ENCODE measurements at regions not wholly inside any gene's neighbourhood (a gene's known extent, or its start where the extent isn't known, plus 50 kb on each side); places are given as distances from the start of the nearest gene placed in this dataset.
"Not testable (repeated sequence)": the region's sequence is repeated elsewhere in the genome, so short reads cannot be mapped to it uniquely, and the experiment has no call there.

DNA sequence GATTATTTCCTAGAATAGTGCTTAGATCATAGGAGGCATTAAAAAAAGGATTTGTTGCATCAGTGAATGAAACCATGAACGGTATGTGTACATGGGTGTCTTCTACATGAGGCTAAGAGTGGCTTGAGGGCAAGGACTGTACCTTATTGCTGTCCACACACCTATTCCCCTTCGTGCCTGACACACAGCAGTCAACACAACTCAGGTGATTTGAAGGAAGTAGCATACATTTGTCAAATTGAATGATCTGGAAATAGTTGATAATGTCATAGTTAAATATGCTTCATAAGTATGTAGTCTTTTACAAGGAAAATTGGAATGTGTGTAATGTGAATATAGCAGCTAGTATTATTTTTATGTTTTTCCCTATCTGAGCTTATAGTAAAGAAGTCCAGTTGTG, 189.0 kb upstream of the DAB1 start:
- no peak for DNase-seq

GRCh38 chr1:57605933-57606332, 182.1 kb upstream of the DAB1 start:
- DNase-seq = no peak

GRCh38 chr1:57603696-57604095, 179.8 kb upstream of the DAB1 start:
- DNase-seq = no peak

GRCh38 chr1:57600424-57600823, 176.6 kb upstream of the DAB1 start:
- DNase-seq = no peak

GRCh38 chr1:57599236-57599994, 175.6 kb upstream of the DAB1 start:
- no peak for DNase-seq

- no peak for DNase-seq
These were observed 173.2 kb upstream of the DAB1 start for GRCh38 chr1:57597036-57597435.

DNA sequence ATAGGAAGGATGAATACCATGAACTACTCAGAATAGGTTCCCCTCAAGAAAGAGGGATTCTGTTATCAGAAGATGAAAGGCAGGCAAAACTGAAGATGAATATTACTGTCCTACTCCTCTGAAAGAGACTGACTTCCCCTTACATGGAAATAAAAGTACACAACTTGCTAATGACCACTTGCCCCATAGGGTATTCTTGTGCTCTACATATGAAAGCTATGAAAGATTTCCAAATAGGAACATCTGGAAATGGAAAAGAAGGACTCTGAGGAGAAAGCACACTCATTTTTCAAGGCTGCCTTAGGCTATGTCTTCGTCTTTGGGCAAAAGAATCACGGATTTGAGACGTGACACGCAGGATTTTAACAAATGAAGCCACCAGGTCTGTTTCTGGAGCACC, 170.1 kb upstream of the DAB1 start:
- DNase-seq = no peak

- DNase-seq = no peak
These were observed 168.0 kb upstream of the DAB1 start for GRCh38 chr1:57591842-57592241.

DNA sequence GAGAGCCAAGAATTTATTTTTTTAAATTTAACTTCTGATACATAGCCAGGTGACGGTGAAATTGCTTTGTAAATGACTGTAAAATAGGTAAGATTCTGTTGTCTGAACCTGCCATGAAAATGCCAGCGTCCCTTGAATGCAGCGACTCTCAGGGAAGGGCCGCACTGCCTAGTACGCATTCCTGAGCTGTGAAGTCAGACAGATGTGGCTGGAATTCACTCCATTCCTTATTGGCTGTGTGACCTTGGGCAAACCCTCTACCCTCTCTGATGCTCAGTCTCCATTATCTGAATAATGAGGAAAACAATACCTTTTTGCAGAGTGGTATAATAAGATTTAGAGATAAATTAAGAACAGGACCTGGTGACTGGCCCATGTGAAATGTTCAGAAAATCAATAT, 167.1 kb upstream of the DAB1 start:
- DNase-seq = no peak

GRCh38 chr1:57586842-57587241, 163.0 kb upstream of the DAB1 start:
- DNase-seq = no peak

GRCh38 chr1:57578680-57579079, 154.8 kb upstream of the DAB1 start:
- no peak for DNase-seq

- DNase-seq = no peak
These were observed 154.2 kb upstream of the DAB1 start for GRCh38 chr1:57578099-57578498.

DNA sequence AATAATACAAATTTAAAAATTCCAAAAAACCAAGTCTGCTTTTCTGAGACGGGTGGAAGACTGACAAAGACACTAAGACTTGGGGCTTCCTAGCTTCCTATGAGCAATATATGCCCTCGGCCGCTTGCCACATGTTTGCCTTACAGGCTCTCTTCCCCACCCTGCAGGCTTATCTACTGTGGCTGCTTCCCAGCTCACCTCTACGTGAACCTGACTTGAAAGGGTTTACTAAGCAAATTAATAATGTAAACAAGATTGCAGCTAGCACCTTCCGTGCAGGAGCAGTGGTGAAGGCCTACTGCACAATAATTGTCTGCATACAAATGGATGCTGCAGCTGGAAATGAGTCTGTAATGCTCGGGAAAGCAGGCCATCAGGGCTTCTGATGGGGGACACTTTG, 152.9 kb upstream of the DAB1 start:
- no peak for DNase-seq

- no peak for DNase-seq
These were observed 148.2 kb upstream of the DAB1 start for GRCh38 chr1:57572016-57572415.

DNA sequence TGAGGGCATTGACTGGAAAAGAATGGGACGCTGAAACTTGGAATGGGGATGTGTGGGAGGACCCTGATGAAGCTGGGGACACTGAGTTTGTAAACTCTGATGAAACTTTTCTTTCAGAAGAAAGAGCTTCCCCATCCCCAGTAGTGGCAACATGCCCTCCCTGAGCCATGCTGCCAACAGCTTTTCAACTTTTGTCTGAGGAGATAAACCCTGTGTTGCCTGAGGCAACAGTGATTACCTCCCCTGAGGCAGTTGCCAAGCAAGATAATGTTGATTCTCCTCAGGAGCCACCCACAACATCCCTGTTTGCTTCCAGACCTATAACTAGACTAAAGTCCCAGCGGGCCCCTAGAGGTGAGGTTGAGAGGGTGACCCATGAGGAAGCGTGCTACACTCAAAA, 134.2 kb upstream of the DAB1 start:
- DNase-seq = not testable (repeated sequence)

- no peak for DNase-seq
These were observed 129.8 kb upstream of the DAB1 start for GRCh38 chr1:57553666-57554065.

GRCh38 chr1:57551476-57551875, 127.6 kb upstream of the DAB1 start:
- DNase-seq = no peak

DNA sequence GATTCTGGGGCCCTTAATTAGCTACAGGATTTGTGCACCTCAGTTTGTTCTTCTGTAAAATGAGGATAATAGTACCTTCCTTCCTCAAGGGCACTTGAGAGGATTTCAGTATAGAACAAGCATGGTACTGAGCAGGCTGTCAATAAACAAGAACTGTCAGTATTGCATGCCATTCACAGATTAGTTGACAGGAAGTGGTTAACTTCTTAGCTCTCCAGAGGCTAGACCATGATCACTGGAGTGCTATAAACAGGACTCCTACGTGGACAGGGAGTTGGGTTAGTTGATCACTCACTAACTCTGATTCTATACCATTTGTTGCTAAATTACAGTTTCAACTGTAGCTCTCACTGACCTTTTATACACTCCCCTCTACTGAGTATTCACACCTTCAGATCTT, 126.2 kb upstream of the DAB1 start:
- no peak for DNase-seq

- no peak for DNase-seq
These were observed 125.4 kb upstream of the DAB1 start for GRCh38 chr1:57549300-57549699.

DNA sequence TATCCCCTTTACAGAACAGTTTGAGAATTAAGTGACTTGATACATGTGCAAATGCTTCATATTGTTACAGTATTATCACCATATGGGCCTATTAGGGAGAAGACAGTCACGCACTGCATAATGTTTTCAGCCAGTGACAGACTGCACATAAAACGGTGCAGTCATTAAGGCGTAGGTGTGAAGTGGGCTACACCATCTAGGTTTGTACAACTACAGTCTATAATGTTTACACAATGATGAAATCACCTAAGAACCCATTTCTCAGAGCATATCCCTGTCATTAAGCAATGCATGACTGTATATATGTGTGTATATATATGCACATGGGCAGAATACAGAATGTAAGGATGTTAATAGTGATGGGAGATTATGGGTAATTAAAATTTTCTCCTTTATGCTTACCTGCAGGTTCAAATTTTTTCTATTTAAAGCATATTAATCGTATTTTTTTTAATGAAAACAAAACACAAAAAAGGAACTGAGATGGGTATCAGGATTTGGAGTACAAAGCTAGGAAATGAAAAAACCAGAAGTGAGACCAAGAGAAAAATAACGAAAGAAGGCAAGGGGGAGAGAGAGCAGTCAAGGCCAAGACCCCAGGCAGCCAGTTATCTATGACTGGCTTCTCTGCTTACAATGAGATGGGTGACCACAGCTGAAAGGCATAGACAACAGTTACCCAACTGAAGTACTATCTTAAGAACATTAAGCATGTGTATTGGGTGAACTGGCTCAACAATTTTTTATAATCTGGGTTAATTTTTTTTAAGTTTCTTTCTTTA, 122.9 kb upstream of the DAB1 start:
- DNase-seq = no peak

DNA sequence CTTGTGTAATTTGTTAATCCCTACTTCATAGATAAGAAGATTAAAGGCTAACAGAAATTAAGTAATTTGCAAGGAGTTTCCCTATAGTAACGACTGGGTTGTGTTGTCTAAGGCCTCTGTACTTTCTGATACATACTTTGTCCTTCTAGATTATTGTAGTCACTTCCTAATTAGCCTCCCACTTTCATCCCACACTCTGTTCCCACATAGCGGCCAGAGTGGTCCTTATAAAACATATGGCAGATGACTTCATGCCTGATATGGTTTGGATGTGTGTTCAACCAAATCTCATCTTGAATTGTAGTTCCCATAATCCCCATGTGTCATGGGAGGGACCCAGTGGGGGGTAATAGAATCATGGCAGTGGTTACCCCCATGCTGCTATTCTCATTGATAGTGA, 120.5 kb upstream of the DAB1 start:
- no peak for DNase-seq

GRCh38 chr1:57536749-57537423, 113.0 kb upstream of the DAB1 start:
- DNase-seq = no peak

DNA sequence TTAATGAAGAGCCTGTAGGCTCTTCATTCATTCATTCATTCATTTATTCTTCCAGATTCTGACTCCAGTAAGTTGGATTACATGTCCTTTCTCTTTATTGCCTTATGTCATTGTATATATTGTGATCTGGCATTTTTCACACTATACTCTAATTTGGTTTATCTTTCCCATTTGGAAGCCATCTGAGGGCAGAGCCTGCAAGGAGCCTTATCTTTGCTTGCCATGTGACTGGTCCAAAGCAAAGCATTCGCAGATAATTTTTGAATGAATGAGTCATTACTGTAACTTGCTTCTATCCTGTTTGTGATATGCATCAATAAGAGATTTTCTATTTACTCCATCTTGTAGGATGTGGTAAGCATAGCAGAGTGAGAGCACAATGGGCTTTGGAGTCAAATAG, 108.4 kb upstream of the DAB1 start:
- no peak for DNase-seq

DNA sequence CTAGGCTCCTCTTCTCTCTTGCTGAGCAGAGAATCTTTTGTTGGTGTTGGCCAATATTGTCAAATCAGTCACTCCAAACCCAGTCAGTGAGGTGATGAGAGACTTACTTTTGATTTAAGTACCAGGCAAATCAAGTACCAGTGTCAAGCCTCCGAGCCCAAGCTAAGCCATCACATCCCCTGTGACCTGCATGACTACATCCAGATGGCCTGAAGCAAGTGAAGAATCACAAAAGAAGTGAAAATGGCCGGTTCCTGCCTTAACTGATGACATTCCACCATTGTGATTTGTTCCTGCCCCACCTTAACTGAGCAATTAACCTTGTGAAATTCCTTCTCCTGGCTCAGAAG, 107.0 kb upstream of the DAB1 start:
- DNase-seq = not testable (repeated sequence)

All from stimulated activated CD4-positive, alpha-beta T cell treated with anti-CD3 and anti-CD28 coated beads, Interleukin-4, amount 100 ng/mL, for 24 hours (primary cell).